ENCODE measurements at regions not wholly inside any gene's neighbourhood (a gene's known extent, or its start where the extent isn't known, plus 50 kb on each side); places are given as distances from the start of the nearest gene placed in this dataset.

DNA sequence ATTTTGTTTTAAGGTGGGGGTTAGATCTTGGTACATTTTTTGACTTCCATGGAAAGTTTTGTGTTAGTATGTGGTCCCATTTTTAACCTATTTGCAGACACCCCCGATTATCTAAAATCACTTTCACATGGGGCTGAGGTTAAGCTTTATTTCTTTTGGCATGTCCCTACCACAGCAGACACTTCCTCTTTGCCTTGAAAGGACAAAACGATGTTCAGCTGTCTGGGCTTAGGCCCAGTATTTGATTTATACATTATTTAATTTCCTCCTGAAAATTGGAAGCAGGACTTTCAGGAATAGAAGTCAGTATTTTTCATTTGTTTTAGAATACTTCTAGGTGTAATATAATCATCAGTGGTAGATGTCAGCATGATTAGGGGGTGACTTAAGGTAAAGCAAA, 112.4 kb upstream of the SPRY1 start:
- H3K4me2 ChIP-seq (ENCODE audit: low read depth, low read length, poor library complexity, severe bottlenecking) = peak overlapping the region; percentile 50
- H3K79me2 ChIP-seq (ENCODE audit: insufficient read depth, low read length) = no peaks in the 10 kb centered on the region
- no peaks in the 10 kb centered on the region for H3K27me3 ChIP-seq (ENCODE audit: insufficient read depth, low read length, poor library complexity, severe bottlenecking)
- peaks cover 32% of the 10 kb centered on the region for H3K4me1 ChIP-seq (ENCODE audit: insufficient read depth, low read length, poor library complexity, severe bottlenecking)
- H3K9me2 ChIP-seq (replicated peaks; ENCODE audit: low read depth, low read length) = no peaks in the 10 kb centered on the region
- TF ChIP-seq EZH2phosphoT487 (IDR thresholded peaks at IDR 0.05; ENCODE audit: borderline replicate concordance) = no peak
- TF ChIP-seq, protein P1, sequence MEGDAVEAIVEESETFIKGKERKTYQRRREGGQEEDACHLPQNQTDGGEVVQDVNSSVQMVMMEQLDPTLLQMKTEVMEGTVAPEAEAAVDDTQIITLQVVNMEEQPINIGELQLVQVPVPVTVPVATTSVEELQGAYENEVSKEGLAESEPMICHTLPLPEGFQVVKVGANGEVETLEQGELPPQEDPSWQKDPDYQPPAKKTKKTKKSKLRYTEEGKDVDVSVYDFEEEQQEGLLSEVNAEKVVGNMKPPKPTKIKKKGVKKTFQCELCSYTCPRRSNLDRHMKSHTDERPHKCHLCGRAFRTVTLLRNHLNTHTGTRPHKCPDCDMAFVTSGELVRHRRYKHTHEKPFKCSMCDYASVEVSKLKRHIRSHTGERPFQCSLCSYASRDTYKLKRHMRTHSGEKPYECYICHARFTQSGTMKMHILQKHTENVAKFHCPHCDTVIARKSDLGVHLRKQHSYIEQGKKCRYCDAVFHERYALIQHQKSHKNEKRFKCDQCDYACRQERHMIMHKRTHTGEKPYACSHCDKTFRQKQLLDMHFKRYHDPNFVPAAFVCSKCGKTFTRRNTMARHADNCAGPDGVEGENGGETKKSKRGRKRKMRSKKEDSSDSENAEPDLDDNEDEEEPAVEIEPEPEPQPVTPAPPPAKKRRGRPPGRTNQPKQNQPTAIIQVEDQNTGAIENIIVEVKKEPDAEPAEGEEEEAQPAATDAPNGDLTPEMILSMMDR (conservative IDR thresholded peaks at IDR 0.05; ENCODE audit: low read length) = no peak
- H2AFZ ChIP-seq (ENCODE audit: low read length) = no peak overlapping the region
- no peak overlapping the region for H3K9ac ChIP-seq (ENCODE audit: low read depth, low read length, poor library complexity, severe bottlenecking)
- no peaks in the 10 kb centered on the region for H3F3A ChIP-seq (ENCODE audit: low read depth)
- peak overlapping the region; percentile 6 for H3K4me3 ChIP-seq (ENCODE audit: low read length, poor library complexity, severe bottlenecking)
- H3K9me3 ChIP-seq (ENCODE audit: insufficient read depth, low read depth, low read length) = no peaks in the 10 kb centered on the region
- no peaks in the 10 kb centered on the region for H4K20me1 ChIP-seq (ENCODE audit: insufficient read depth, low read length, poor library complexity, severe bottlenecking)
- no peaks in the 10 kb centered on the region for H3K36me3 ChIP-seq (ENCODE audit: insufficient read depth, low read length)

DNA sequence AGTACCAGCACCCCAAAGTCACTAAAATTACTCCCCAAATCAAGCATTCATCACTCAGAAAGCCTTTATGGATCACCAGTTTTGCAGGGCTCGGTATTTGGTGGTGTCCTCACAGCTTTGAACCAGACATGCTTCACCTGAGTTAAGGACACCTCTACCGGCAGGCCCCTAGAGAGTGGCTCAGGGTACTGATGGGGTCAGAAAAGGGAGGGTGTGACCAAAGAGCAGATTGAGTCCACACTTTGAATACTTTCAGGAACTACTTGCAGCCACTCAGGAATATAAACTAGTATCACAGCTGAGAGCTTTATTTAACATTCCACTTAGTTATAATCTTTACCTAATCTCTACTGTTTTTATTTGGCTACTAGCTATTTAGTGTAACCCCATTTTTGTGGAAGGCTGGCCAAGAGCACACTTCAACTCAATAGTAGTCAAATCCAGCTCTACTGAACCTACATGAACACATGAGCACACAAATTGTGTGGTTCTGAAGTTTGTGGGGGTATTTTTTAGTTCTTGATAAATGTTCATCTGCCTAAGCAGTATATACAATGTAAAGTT, 109.6 kb upstream of the SPRY1 start:
- TF ChIP-seq EZH2phosphoT487 (IDR thresholded peaks at IDR 0.05; ENCODE audit: borderline replicate concordance) = no peak
- TF ChIP-seq, protein P1 (conservative IDR thresholded peaks at IDR 0.05; ENCODE audit: low read length) = no peak
- Histone ChIP-seq H3K79me2 (ENCODE audit: insufficient read depth, low read length) (no peaks in the 10 kb centered on the region), H3K9me3 (ENCODE audit: insufficient read depth, low read depth, low read length) (peaks cover 23% of the 10 kb centered on the region), H3F3A (ENCODE audit: low read depth) (no peaks in the 10 kb centered on the region), H4K20me1 (ENCODE audit: insufficient read depth, low read length, poor library complexity, severe bottlenecking) (no peaks in the 10 kb centered on the region), H3K4me1 (ENCODE audit: insufficient read depth, low read length, poor library complexity, severe bottlenecking) (peaks cover 32% of the 10 kb centered on the region), H2AFZ (ENCODE audit: low read length) (no peak overlapping the region), H3K4me2 (ENCODE audit: low read depth, low read length, poor library complexity, severe bottlenecking) (no peak overlapping the region), H3K4me3 (ENCODE audit: low read length, poor library complexity, severe bottlenecking) (no peak overlapping the region), H3K9me2 (replicated peaks; ENCODE audit: low read depth, low read length) (no peaks in the 10 kb centered on the region), H3K9ac (ENCODE audit: low read depth, low read length, poor library complexity, severe bottlenecking) (no peak overlapping the region), H3K36me3 (ENCODE audit: insufficient read depth, low read length) (peaks cover 14% of the 10 kb centered on the region), H3K27me3 (ENCODE audit: insufficient read depth, low read length, poor library complexity, severe bottlenecking) (no peaks in the 10 kb centered on the region)

- no peak overlapping the region for H3K4me3 ChIP-seq (ENCODE audit: low read length, poor library complexity, severe bottlenecking)
- H3K9me3 ChIP-seq (ENCODE audit: insufficient read depth, low read depth, low read length) = peaks cover 26% of the 10 kb centered on the region
- H3F3A ChIP-seq (ENCODE audit: low read depth) = no peaks in the 10 kb centered on the region
- H3K4me1 ChIP-seq (ENCODE audit: insufficient read depth, low read length, poor library complexity, severe bottlenecking) = peaks cover 38% of the 10 kb centered on the region
- H3K9ac ChIP-seq (ENCODE audit: low read depth, low read length, poor library complexity, severe bottlenecking) = no peak overlapping the region
- H3K79me2 ChIP-seq (ENCODE audit: insufficient read depth, low read length) = no peaks in the 10 kb centered on the region
- H3K36me3 ChIP-seq (ENCODE audit: insufficient read depth, low read length) = peaks cover 14% of the 10 kb centered on the region
- H3K4me2 ChIP-seq (ENCODE audit: low read depth, low read length, poor library complexity, severe bottlenecking) = no peak overlapping the region
- TF ChIP-seq, protein P1 (conservative IDR thresholded peaks at IDR 0.05; ENCODE audit: low read length) = no peak
- no peak for TF ChIP-seq EZH2phosphoT487 (IDR thresholded peaks at IDR 0.05; ENCODE audit: borderline replicate concordance)
- no peaks in the 10 kb centered on the region for H3K27me3 ChIP-seq (ENCODE audit: insufficient read depth, low read length, poor library complexity, severe bottlenecking)
- no peaks in the 10 kb centered on the region for H3K9me2 ChIP-seq (replicated peaks; ENCODE audit: low read depth, low read length)
- H2AFZ ChIP-seq (ENCODE audit: low read length) = no peak overlapping the region
- no peaks in the 10 kb centered on the region for H4K20me1 ChIP-seq (ENCODE audit: insufficient read depth, low read length, poor library complexity, severe bottlenecking)
Observed at GRCh38 chr4:123288309-123289025, 108.1 kb upstream of the SPRY1 start.

Data from Loucy (cell line).